Progenitor cell of endocrine pancreas (in vitro differentiated cells): ENCODE measurements at regions not wholly inside any gene's neighbourhood (a gene's known extent, or its start where the extent isn't known, plus 50 kb on each side); places are given as distances from the start of the nearest gene placed in this dataset.

Experiments used
- DNase-seq: peaks from one replicate; pipeline ENCODE4 v3.0.0; 2021; ENCODE audit warnings: low spot score; ENCODE audit not compliant: unreplicated experiment
- H3K27ac Mint-ChIP-seq: 2 replicates; pipeline ENCODE4 v1.8.0; 2021; ENCODE audit warnings: mild to moderate bottlenecking, moderate library complexity, mixed read lengths
- H3K27me3 Mint-ChIP-seq: 2 replicates; pipeline ENCODE4 v1.8.0; 2021; ENCODE audit warnings: mixed read lengths
- H3K36me3 Mint-ChIP-seq: 2 replicates; pipeline ENCODE4 v1.8.0; 2022; ENCODE audit warnings: mixed read lengths; ENCODE audit not compliant: insufficient read depth
- H3K4me1 Mint-ChIP-seq: 2 replicates; pipeline ENCODE4 v1.8.0; 2021; ENCODE audit warnings: low read depth, mixed read lengths
- H3K4me3 Mint-ChIP-seq: 2 replicates; pipeline ENCODE4 v1.8.0; 2021; ENCODE audit warnings: low read depth, mild to moderate bottlenecking, moderate library complexity, mixed read lengths
- H3K9me3 Mint-ChIP-seq: 2 replicates; pipeline ENCODE4 v1.8.0; 2021; ENCODE audit warnings: low read depth, mixed read lengths
- TF ChIP-seq, protein P1 (sequence below): fragments of 200-600 bp; sonication (generic); IDR thresholded peaks from one replicate; pipeline ENCODE4 v1.5.0; 2021; ENCODE audit warnings: antibody characterized with exemption, mild to moderate bottlenecking; ENCODE audit not compliant: unreplicated experiment

GRCh38 chr9:99437145-99437544, 215.1 kb downstream of the SEC61B start:
- Mint-ChIP-seq H3K4me3 (no peak overlapping the region), H3K27ac (peak overlapping the region; percentile 75), H3K9me3 (peaks cover 2% of the 10 kb centered on the region), H3K27me3 (no peaks in the 10 kb centered on the region), H3K4me1 (peaks cover 30% of the 10 kb centered on the region), H3K36me3 (peaks cover under 1% of the 10 kb centered on the region)
- DNase-seq: no peak
- TF ChIP-seq, protein P1, sequence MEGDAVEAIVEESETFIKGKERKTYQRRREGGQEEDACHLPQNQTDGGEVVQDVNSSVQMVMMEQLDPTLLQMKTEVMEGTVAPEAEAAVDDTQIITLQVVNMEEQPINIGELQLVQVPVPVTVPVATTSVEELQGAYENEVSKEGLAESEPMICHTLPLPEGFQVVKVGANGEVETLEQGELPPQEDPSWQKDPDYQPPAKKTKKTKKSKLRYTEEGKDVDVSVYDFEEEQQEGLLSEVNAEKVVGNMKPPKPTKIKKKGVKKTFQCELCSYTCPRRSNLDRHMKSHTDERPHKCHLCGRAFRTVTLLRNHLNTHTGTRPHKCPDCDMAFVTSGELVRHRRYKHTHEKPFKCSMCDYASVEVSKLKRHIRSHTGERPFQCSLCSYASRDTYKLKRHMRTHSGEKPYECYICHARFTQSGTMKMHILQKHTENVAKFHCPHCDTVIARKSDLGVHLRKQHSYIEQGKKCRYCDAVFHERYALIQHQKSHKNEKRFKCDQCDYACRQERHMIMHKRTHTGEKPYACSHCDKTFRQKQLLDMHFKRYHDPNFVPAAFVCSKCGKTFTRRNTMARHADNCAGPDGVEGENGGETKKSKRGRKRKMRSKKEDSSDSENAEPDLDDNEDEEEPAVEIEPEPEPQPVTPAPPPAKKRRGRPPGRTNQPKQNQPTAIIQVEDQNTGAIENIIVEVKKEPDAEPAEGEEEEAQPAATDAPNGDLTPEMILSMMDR: no peak

DNA sequence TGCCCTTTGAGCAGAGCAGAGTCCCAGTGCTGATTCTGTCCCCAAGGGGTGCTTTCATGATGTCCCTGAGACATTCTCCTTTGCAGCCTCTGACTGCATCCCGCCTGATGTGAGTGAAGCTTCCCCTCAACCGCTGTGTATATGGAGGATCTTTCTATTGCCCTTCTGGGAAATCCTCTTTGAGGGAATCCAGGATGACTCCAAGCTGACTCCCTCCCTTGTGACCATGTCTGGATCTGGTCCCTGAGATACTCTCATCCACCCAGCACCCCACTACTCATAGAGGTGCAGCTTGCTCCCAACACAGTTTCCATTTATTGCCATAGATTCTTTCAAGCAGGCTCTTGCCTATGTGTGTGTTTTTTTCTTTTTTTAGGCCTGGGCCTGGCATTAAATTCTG, 216.5 kb downstream of the SEC61B start:
- Mint-ChIP-seq H3K27ac (no peak overlapping the region), H3K4me3 (no peak overlapping the region), H3K36me3 (peaks cover 1% of the 10 kb centered on the region), H3K4me1 (peaks cover 30% of the 10 kb centered on the region), H3K27me3 (no peaks in the 10 kb centered on the region), H3K9me3 (peaks cover 4% of the 10 kb centered on the region)
- no peak for DNase-seq
- TF ChIP-seq, protein P1: no peak

GRCh38 chr9:99441829-99442228, 219.7 kb downstream of the SEC61B start:
- H3K4me3 Mint-ChIP-seq: no peak overlapping the region

DNA sequence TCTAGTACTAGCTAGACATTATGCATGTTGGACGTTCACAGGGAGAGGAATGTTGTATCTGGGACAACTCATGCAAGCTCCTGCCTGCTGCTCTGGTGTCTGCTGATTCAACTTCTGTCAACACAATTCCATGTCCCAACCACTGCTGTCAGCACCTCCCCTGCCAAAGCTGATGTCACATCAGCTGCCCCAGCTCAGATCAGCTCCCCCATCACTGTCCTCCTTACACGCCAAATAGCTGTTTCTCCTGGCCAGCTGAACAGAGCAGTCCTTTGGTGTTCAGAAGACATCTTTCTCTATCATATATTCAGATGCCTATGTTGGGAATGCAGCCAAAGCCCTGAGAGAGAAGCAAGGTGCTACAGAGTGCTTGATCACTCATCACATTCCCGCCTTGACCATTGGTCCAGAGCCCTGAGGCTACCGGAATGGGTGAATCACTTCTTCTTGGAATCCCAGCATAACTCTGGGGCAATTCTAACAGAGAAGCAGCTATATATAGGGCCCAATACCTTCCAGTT, 223.3 kb downstream of the SEC61B start:
- H3K36me3 Mint-ChIP-seq: peaks cover 1% of the 10 kb centered on the region
- H3K9me3 Mint-ChIP-seq: peaks cover 4% of the 10 kb centered on the region
- no peaks in the 10 kb centered on the region for H3K27me3 Mint-ChIP-seq
- no peak overlapping the region for H3K27ac Mint-ChIP-seq
- no peak overlapping the region for H3K4me3 Mint-ChIP-seq
- TF ChIP-seq, protein P1: no peak
- H3K4me1 Mint-ChIP-seq: no peaks in the 10 kb centered on the region
- no peak for DNase-seq

More at GRCh38 chr9:99441829-99442228, 219.7 kb downstream of the SEC61B start:
- peaks cover 4% of the 10 kb centered on the region for H3K9me3 Mint-ChIP-seq
- peaks cover 1% of the 10 kb centered on the region for H3K36me3 Mint-ChIP-seq
- H3K27ac Mint-ChIP-seq: no peak overlapping the region
- no peaks in the 10 kb centered on the region for H3K27me3 Mint-ChIP-seq
- TF ChIP-seq, protein P1: no peak
- H3K4me1 Mint-ChIP-seq: peaks cover 15% of the 10 kb centered on the region
- no peak for DNase-seq

DNA sequence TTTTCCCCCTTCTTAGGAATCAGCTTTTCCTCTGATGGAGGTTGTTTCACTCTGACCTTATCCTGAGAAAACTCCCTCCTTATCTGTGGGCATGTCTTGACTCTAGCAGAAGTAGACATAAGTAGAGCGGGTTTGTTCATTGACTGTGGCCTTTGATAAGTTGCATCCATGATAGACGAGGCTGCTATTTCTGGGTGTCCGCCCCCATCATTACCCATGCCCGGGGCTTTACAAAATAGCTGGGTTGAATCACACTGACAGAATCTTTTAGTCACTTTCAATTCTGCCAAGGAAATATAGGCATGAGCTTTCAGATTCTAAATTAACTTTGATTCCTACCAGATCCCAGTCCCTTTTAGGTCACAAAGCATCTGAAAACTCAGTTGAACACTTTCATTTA, 223.8 kb downstream of the SEC61B start:
- Mint-ChIP-seq H3K27me3 (no peaks in the 10 kb centered on the region), H3K27ac (no peak overlapping the region), H3K36me3 (peaks cover 1% of the 10 kb centered on the region), H3K4me1 (no peaks in the 10 kb centered on the region), H3K9me3 (peaks cover 4% of the 10 kb centered on the region), H3K4me3 (no peak overlapping the region)
- DNase-seq: no peak
- TF ChIP-seq, protein P1: no peak
